Neural progenitor cell (in vitro differentiated cells): ENCODE measurements at regions not wholly inside any gene's neighbourhood (a gene's known extent, or its start where the extent isn't known, plus 50 kb on each side); places are given as distances from the start of the nearest gene placed in this dataset.

Experiments
- DNase-seq: peaks from one replicate; pipeline ENCODE4 v3.0.0-alpha.2; 2016; ENCODE audit warnings: low spot score
- H2AFZ ChIP-seq: fragments of 200-600 bp; sonication (generic); replicated peaks from 2 replicates; pipeline ENCODE4 v1.6.1; 2016; ENCODE audit warnings: antibody characterized with exemption
- H3F3A ChIP-seq: fragments of 200-600 bp; sonication (generic); 2 replicates; pipeline ENCODE4 v1.6.1; 2016; ENCODE audit warnings: antibody characterized with exemption, low read depth
- H3K27ac ChIP-seq: fragments of 200-600 bp; sonication (generic); 2 replicates; pipeline ENCODE4 v1.5.1; 2016; ENCODE audit warnings: mild to moderate bottlenecking
- H3K27me3 ChIP-seq: fragments of 200-600 bp; sonication (generic); 2 replicates; pipeline ENCODE4 v1.6.1; 2016; ENCODE audit warnings: mild to moderate bottlenecking, moderate library complexity
- H3K36me3 ChIP-seq: fragments of 200-600 bp; sonication (generic); 2 replicates; pipeline ENCODE4 v1.5.1; 2016
- H3K4me1 ChIP-seq: fragments of 200-600 bp; sonication (generic); 2 replicates; pipeline ENCODE4 v1.6.1; 2016; ENCODE audit warnings: mixed run types
- H3K4me2 ChIP-seq: fragments of 200-600 bp; sonication (generic); 2 replicates; pipeline ENCODE4 v1.6.1; 2016
- H3K4me3 ChIP-seq: fragments of 200-600 bp; sonication (generic); 2 replicates; pipeline ENCODE4 v1.5.1; 2016
- H3K79me2 ChIP-seq: fragments of 200-600 bp; sonication (generic); 2 replicates; pipeline ENCODE4 v1.6.1; 2016; ENCODE audit warnings: low read depth
- H3K9ac ChIP-seq: fragments of 200-600 bp; sonication (generic); 2 replicates; pipeline ENCODE4 v1.6.1; 2016
- H3K9me3 ChIP-seq: fragments of 200-600 bp; sonication (generic); 2 replicates; pipeline ENCODE4 v1.5.1; 2016; ENCODE audit warnings: low read depth
- H4K20me1 ChIP-seq: fragments of 200-600 bp; sonication (generic); 2 replicates; pipeline ENCODE4 v1.6.1; 2016; ENCODE audit warnings: low read depth
- H3K27ac Mint-ChIP-seq: 3 replicates; pipeline ENCODE4 v1.8.0; 2021; ENCODE audit warnings: mixed read lengths
- H3K27me3 Mint-ChIP-seq: 2 replicates; pipeline ENCODE4 v1.8.0; 2022; ENCODE audit warnings: low read depth, mild to moderate bottlenecking, inconsistent platforms, moderate library complexity, mixed read lengths; ENCODE audit not compliant: insufficient read depth
- H3K36me3 Mint-ChIP-seq: 3 replicates; pipeline ENCODE4 v1.8.0; 2021; ENCODE audit warnings: mixed read lengths
- H3K4me1 Mint-ChIP-seq: 3 replicates; pipeline ENCODE4 v1.8.0; 2021; ENCODE audit warnings: mixed read lengths
- H3K4me3 Mint-ChIP-seq: 3 replicates; pipeline ENCODE4 v1.8.0; 2021; ENCODE audit warnings: mild to moderate bottlenecking, moderate library complexity, mixed read lengths
- H3K9me3 Mint-ChIP-seq: 3 replicates; pipeline ENCODE4 v1.8.0; 2020; ENCODE audit warnings: mixed read lengths
- CTCF ChIP-seq: fragments of 200-600 bp; sonication (generic); IDR thresholded peaks from 2 replicates; pipeline ENCODE4 v1.5.1; 2017; ENCODE audit warnings: antibody characterized with exemption, mild to moderate bottlenecking
- EZH2 ChIP-seq: fragments of 200-600 bp; sonication (generic); IDR thresholded peaks from 2 replicates; pipeline ENCODE4 v1.6.1; 2017; ENCODE audit warnings: antibody characterized with exemption, mild to moderate bottlenecking, moderate library complexity
- EZH2phosphoT487 ChIP-seq: fragments of 200-600 bp; sonication (generic); IDR thresholded peaks from 2 replicates; pipeline ENCODE4 v1.6.1; 2017; ENCODE audit warnings: antibody characterized with exemption

DNA sequence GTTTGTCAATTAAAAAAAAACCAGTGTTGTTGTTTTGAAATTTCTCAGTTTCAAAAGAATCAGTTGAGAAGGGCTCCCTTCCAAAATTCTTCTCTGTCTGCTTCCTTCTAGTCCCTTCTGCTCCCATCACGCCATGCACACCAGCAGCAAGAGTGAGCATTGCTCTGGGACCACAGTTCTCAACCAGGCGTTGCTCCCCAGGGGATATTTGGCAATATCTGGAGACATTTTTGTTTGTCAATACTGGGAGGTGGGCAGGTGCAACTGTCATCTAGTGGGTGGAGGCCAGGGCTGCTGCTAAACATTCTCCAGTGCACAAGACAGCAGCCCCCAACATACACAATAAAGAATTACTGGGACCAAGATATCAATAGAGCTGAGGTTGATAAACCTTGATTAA, 74.8 kb upstream of the EGFL6 start:
- no peaks in the 10 kb centered on the region for H3K36me3 Mint-ChIP-seq
- Histone ChIP-seq H3F3A (no peaks in the 10 kb centered on the region), H2AFZ (no peak overlapping the region), H3K9me3 (no peaks in the 10 kb centered on the region), H3K27me3 (no peaks in the 10 kb centered on the region), H3K27ac (no peak overlapping the region), H3K9ac (no peak overlapping the region), H3K4me1 (no peaks in the 10 kb centered on the region), H3K4me2 (no peak overlapping the region), H3K4me3 (no peak overlapping the region), H3K36me3 (no peaks in the 10 kb centered on the region), H3K79me2 (no peaks in the 10 kb centered on the region), H4K20me1 (no peaks in the 10 kb centered on the region)
- no peak for DNase-seq
- H3K9me3 Mint-ChIP-seq, result no peaks in the 10 kb centered on the region
- TF ChIP-seq CTCF (no peak), EZH2 (no peak), EZH2phosphoT487 (no peak)
- H3K27me3 Mint-ChIP-seq, result peaks cover 2% of the 10 kb centered on the region
- no peak overlapping the region for H3K4me3 Mint-ChIP-seq
- H3K27ac Mint-ChIP-seq, result no peak overlapping the region
- no peaks in the 10 kb centered on the region for H3K4me1 Mint-ChIP-seq

DNA sequence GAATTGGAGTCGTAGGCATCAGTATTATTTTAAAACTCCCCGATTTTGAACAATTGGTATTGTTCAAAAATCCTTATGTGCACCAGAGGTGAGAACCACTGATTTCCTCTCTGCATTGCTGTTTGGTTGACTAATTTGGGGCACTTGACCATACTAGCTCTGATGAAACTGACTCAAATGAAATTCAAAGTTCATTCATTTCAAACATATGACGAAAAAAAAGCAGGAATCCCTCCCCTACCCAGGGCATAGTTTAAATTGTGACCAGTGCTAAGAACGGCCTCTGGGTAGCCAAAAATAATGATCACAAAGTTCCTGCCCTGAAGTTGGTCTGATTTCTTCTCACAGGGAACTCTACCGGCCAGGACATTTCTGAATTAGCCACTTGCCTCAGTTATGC, 75.7 kb upstream of the EGFL6 start:
- Histone ChIP-seq H3K4me1 (no peaks in the 10 kb centered on the region), H3K36me3 (no peaks in the 10 kb centered on the region), H2AFZ (no peak overlapping the region), H4K20me1 (no peaks in the 10 kb centered on the region), H3K27me3 (no peaks in the 10 kb centered on the region), H3F3A (peaks cover 4% of the 10 kb centered on the region), H3K4me2 (no peak overlapping the region), H3K4me3 (no peak overlapping the region), H3K79me2 (no peaks in the 10 kb centered on the region), H3K9ac (no peak overlapping the region), H3K27ac (no peak overlapping the region), H3K9me3 (no peaks in the 10 kb centered on the region)
- H3K27me3 Mint-ChIP-seq, result peaks cover 2% of the 10 kb centered on the region
- H3K4me1 Mint-ChIP-seq, result no peaks in the 10 kb centered on the region
- H3K9me3 Mint-ChIP-seq, result no peaks in the 10 kb centered on the region
- DNase-seq, result no peak
- H3K4me3 Mint-ChIP-seq, result no peak overlapping the region
- TF ChIP-seq EZH2, result no peak
- no peak for TF ChIP-seq CTCF
- no peak for TF ChIP-seq EZH2phosphoT487
- no peak overlapping the region for H3K27ac Mint-ChIP-seq
- H3K36me3 Mint-ChIP-seq, result no peaks in the 10 kb centered on the region

- no peak for DNase-seq
- no peak overlapping the region for H3K4me3 Mint-ChIP-seq
- H3K27me3 ChIP-seq, result no peaks in the 10 kb centered on the region
- H3K27ac Mint-ChIP-seq, result no peak overlapping the region
- H3K4me3 ChIP-seq, result no peak overlapping the region
- no peaks in the 10 kb centered on the region for H3K9me3 Mint-ChIP-seq
- H3K9me3 ChIP-seq, result no peaks in the 10 kb centered on the region
- peaks cover 10% of the 10 kb centered on the region for H3K4me1 Mint-ChIP-seq
- no peaks in the 10 kb centered on the region for H3K79me2 ChIP-seq
- no peak overlapping the region for H3K27ac ChIP-seq
- H3K36me3 Mint-ChIP-seq, result no peaks in the 10 kb centered on the region
- H3K4me1 ChIP-seq, result peaks cover 8% of the 10 kb centered on the region
- H3K27me3 Mint-ChIP-seq, result peaks cover 2% of the 10 kb centered on the region
- H3F3A ChIP-seq, result peaks cover 14% of the 10 kb centered on the region
- no peak for TF ChIP-seq EZH2
- TF ChIP-seq CTCF, result no peak
- TF ChIP-seq EZH2phosphoT487, result no peak
- no peak overlapping the region for H2AFZ ChIP-seq
- H3K36me3 ChIP-seq, result no peaks in the 10 kb centered on the region
- no peaks in the 10 kb centered on the region for H4K20me1 ChIP-seq
- no peak overlapping the region for H3K9ac ChIP-seq
- H3K4me2 ChIP-seq, result no peak overlapping the region
Measured at GRCh38 chrX:13492286-13492685, 77.1 kb upstream of the EGFL6 start.

GRCh38 chrX:13491061-13491460, 78.3 kb upstream of the EGFL6 start:
- Histone ChIP-seq H3F3A (peaks cover 14% of the 10 kb centered on the region), H2AFZ (no peak overlapping the region), H3K4me2 (no peak overlapping the region), H3K9ac (no peak overlapping the region), H3K36me3 (no peaks in the 10 kb centered on the region), H3K79me2 (no peaks in the 10 kb centered on the region), H3K9me3 (no peaks in the 10 kb centered on the region), H3K4me3 (no peak overlapping the region), H3K27me3 (no peaks in the 10 kb centered on the region), H3K27ac (no peak overlapping the region), H3K4me1 (peaks cover 11% of the 10 kb centered on the region), H4K20me1 (no peaks in the 10 kb centered on the region)
- peaks cover 2% of the 10 kb centered on the region for H3K27me3 Mint-ChIP-seq
- no peaks in the 10 kb centered on the region for H3K9me3 Mint-ChIP-seq
- no peak for DNase-seq
- no peak for TF ChIP-seq EZH2phosphoT487
- no peak for TF ChIP-seq CTCF
- TF ChIP-seq EZH2, result no peak
- H3K4me1 Mint-ChIP-seq, result peaks cover 18% of the 10 kb centered on the region
- H3K36me3 Mint-ChIP-seq, result no peaks in the 10 kb centered on the region
- no peak overlapping the region for H3K27ac Mint-ChIP-seq
- no peak overlapping the region for H3K4me3 Mint-ChIP-seq
